ENCODE measurements at regions not wholly inside any gene's neighbourhood (a gene's known extent, or its start where the extent isn't known, plus 50 kb on each side); places are given as distances from the start of the nearest gene placed in this dataset.
"Not testable (repeated sequence)": the region's sequence is repeated elsewhere in the genome, so short reads cannot be mapped to it uniquely, and the experiment has no call there.

GRCh38 chr7:20543500-20543899 lies 72.0 kb upstream of the ABCB5 start:
- Histone ChIP-seq H3K79me2 (ENCODE audit: control insufficient read depth, insufficient read depth, low read length, poor library complexity) (no peaks in the 10 kb centered on the region), H3K79me1 (ENCODE audit: low read length) (no peaks in the 10 kb centered on the region), H2BK5ac (ENCODE audit: low read depth, low read length, poor library complexity) (no peak overlapping the region), H3K36me3 (ENCODE audit: control insufficient read depth in 1 of 2, insufficient read depth in 2 of 2, low read length in 2 of 2) (no peaks in the 10 kb centered on the region), H3K4me3 (ENCODE audit: low read depth, low read length) (no peak overlapping the region), H3K18ac (ENCODE audit: low read length) (no peak overlapping the region), H3K4me1 (ENCODE audit: control insufficient read depth in 1 of 2, insufficient read depth in 2 of 2, low read length in 2 of 2) (no peaks in the 10 kb centered on the region), H3K9ac (ENCODE audit: low read length) (no peak overlapping the region), H3K27me3 (ENCODE audit: insufficient read depth, low read length) (no peaks in the 10 kb centered on the region), H4K91ac (ENCODE audit: low read depth, low read length) (no peak overlapping the region), H2BK12ac (ENCODE audit: low read length) (no peak overlapping the region), H3K4ac (ENCODE audit: low read depth, low read length) (no peak overlapping the region), H3K4me2 (ENCODE audit: low read length) (no peak overlapping the region), H2AK5ac (ENCODE audit: low read length) (no peak overlapping the region), H4K12ac (ENCODE audit: low read depth, low read length) (no peak overlapping the region), H2BK120ac (ENCODE audit: insufficient read depth, low read length, poor library complexity) (no peak overlapping the region), H2AFZ (ENCODE audit: insufficient read depth, low read length, poor library complexity) (no peak overlapping the region), H3K27ac (ENCODE audit: low read depth, low read length) (no peak overlapping the region), H3K9me3 (ENCODE audit: insufficient read depth, low read depth, low read length) (no peaks in the 10 kb centered on the region), H3K23ac (ENCODE audit: low read length) (no peak overlapping the region), H3K14ac (ENCODE audit: low read length) (no peak overlapping the region), H4K8ac (ENCODE audit: low read depth, low read length) (no peak overlapping the region)
- whole genome bisulfite sequencing (ENCODE audit: extremely low coverage, insufficient coverage, insufficient read length) = no CpG with 5 or more reads among the region's 1 CpG
- no peak for DNase-seq

GRCh38 chr7:20545016-20545415 lies 70.5 kb upstream of the ABCB5 start:
- H3K4me3 ChIP-seq (ENCODE audit: low read depth, low read length) = no peak overlapping the region
- H3K36me3 ChIP-seq (ENCODE audit: control insufficient read depth in 1 of 2, insufficient read depth in 2 of 2, low read length in 2 of 2) = no peaks in the 10 kb centered on the region
- no peak overlapping the region for H2AK5ac ChIP-seq (ENCODE audit: low read length)
- no CpG with 5 or more reads among the region's 2 CpGs for WGBS (ENCODE audit: extremely low coverage, insufficient coverage, insufficient read length)
- no peak overlapping the region for H2BK12ac ChIP-seq (ENCODE audit: low read length)
- H2BK5ac ChIP-seq (ENCODE audit: low read depth, low read length, poor library complexity) = no peak overlapping the region
- H3K79me2 ChIP-seq (ENCODE audit: control insufficient read depth, insufficient read depth, low read length, poor library complexity) = no peaks in the 10 kb centered on the region
- H4K8ac ChIP-seq (ENCODE audit: low read depth, low read length) = no peak overlapping the region
- no peak for DNase-seq
- H3K9me3 ChIP-seq (ENCODE audit: insufficient read depth, low read depth, low read length) = no peaks in the 10 kb centered on the region
- no peaks in the 10 kb centered on the region for H3K4me1 ChIP-seq (ENCODE audit: control insufficient read depth in 1 of 2, insufficient read depth in 2 of 2, low read length in 2 of 2)
- H3K9ac ChIP-seq (ENCODE audit: low read length) = no peak overlapping the region
- no peak overlapping the region for H3K4ac ChIP-seq (ENCODE audit: low read depth, low read length)
- H2AFZ ChIP-seq (ENCODE audit: insufficient read depth, low read length, poor library complexity) = no peak overlapping the region
- no peaks in the 10 kb centered on the region for H3K79me1 ChIP-seq (ENCODE audit: low read length)
- no peak overlapping the region for H3K4me2 ChIP-seq (ENCODE audit: low read length)
- no peak overlapping the region for H2BK120ac ChIP-seq (ENCODE audit: insufficient read depth, low read length, poor library complexity)
- H3K27me3 ChIP-seq (ENCODE audit: insufficient read depth, low read length) = no peaks in the 10 kb centered on the region
- no peak overlapping the region for H4K12ac ChIP-seq (ENCODE audit: low read depth, low read length)
- no peak overlapping the region for H3K18ac ChIP-seq (ENCODE audit: low read length)
- no peak overlapping the region for H3K23ac ChIP-seq (ENCODE audit: low read length)
- no peak overlapping the region for H3K27ac ChIP-seq (ENCODE audit: low read depth, low read length)
- H3K14ac ChIP-seq (ENCODE audit: low read length) = no peak overlapping the region
- H4K91ac ChIP-seq (ENCODE audit: low read depth, low read length) = no peak overlapping the region

DNA sequence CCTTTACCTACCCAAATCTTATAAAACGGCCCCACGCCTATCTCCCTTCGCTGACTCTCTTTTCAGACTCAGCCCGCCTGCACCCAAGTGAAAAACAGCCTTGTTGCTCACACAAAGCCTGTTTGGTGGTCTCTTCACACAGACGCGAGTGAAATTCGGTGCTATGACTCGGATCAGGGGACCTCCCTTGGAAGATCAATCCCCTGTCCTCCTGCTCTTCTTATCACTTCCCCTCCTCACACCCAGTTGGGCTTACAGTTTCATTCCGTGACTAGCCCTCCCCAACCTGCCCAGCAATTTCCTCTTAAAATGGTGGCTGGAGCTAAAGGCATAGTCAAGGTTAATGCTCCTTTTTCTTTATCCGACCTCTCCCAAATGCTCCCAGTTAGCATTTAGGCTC lies 68.5 kb upstream of the ABCB5 start:
- H2AFZ ChIP-seq (ENCODE audit: insufficient read depth, low read length, poor library complexity); H3K23ac ChIP-seq (ENCODE audit: low read length); H2AK5ac ChIP-seq (ENCODE audit: low read length); H4K8ac ChIP-seq (ENCODE audit: low read depth, low read length); H3K4me1 ChIP-seq (ENCODE audit: control insufficient read depth in 1 of 2, insufficient read depth in 2 of 2, low read length in 2 of 2); H2BK5ac ChIP-seq (ENCODE audit: low read depth, low read length, poor library complexity); H3K4me3 ChIP-seq (ENCODE audit: low read depth, low read length); H2BK120ac ChIP-seq (ENCODE audit: insufficient read depth, low read length, poor library complexity); H3K14ac ChIP-seq (ENCODE audit: low read length); H3K9ac ChIP-seq (ENCODE audit: low read length); DNase-seq; H4K91ac ChIP-seq (ENCODE audit: low read depth, low read length); H3K4me2 ChIP-seq (ENCODE audit: low read length); H3K9me3 ChIP-seq (ENCODE audit: insufficient read depth, low read depth, low read length); H3K27me3 ChIP-seq (ENCODE audit: insufficient read depth, low read length); H3K27ac ChIP-seq (ENCODE audit: low read depth, low read length); H3K79me2 ChIP-seq (ENCODE audit: control insufficient read depth, insufficient read depth, low read length, poor library complexity); H2BK12ac ChIP-seq (ENCODE audit: low read length); H3K18ac ChIP-seq (ENCODE audit: low read length); H3K36me3 ChIP-seq (ENCODE audit: control insufficient read depth in 1 of 2, insufficient read depth in 2 of 2, low read length in 2 of 2); H3K4ac ChIP-seq (ENCODE audit: low read depth, low read length); H4K12ac ChIP-seq (ENCODE audit: low read depth, low read length); H3K79me1 ChIP-seq (ENCODE audit: low read length): not testable (repeated sequence)
- no CpG with 5 or more reads among the region's 10 CpGs for WGBS (ENCODE audit: extremely low coverage, insufficient coverage, insufficient read length)

- no CpG with 5 or more reads among the region's 3 CpGs for WGBS (ENCODE audit: extremely low coverage, insufficient coverage, insufficient read length)
- Histone ChIP-seq H2AFZ (ENCODE audit: insufficient read depth, low read length, poor library complexity) (no peak overlapping the region), H3K79me2 (ENCODE audit: control insufficient read depth, insufficient read depth, low read length, poor library complexity) (no peaks in the 10 kb centered on the region), H3K27ac (ENCODE audit: low read depth, low read length) (no peak overlapping the region), H3K23ac (ENCODE audit: low read length) (no peak overlapping the region), H4K8ac (ENCODE audit: low read depth, low read length) (no peak overlapping the region), H3K4ac (ENCODE audit: low read depth, low read length) (no peak overlapping the region), H2BK12ac (ENCODE audit: low read length) (no peak overlapping the region), H2BK120ac (ENCODE audit: insufficient read depth, low read length, poor library complexity) (no peak overlapping the region), H3K4me3 (ENCODE audit: low read depth, low read length) (no peak overlapping the region), H4K12ac (ENCODE audit: low read depth, low read length) (no peak overlapping the region), H3K9ac (ENCODE audit: low read length) (no peak overlapping the region), H2AK5ac (ENCODE audit: low read length) (no peak overlapping the region), H3K4me1 (ENCODE audit: control insufficient read depth in 1 of 2, insufficient read depth in 2 of 2, low read length in 2 of 2) (no peaks in the 10 kb centered on the region), H4K91ac (ENCODE audit: low read depth, low read length) (no peak overlapping the region), H3K4me2 (ENCODE audit: low read length) (no peak overlapping the region), H3K79me1 (ENCODE audit: low read length) (no peaks in the 10 kb centered on the region), H3K36me3 (ENCODE audit: control insufficient read depth in 1 of 2, insufficient read depth in 2 of 2, low read length in 2 of 2) (no peaks in the 10 kb centered on the region), H3K14ac (ENCODE audit: low read length) (no peak overlapping the region), H3K18ac (ENCODE audit: low read length) (no peak overlapping the region), H2BK5ac (ENCODE audit: low read depth, low read length, poor library complexity) (no peak overlapping the region), H3K9me3 (ENCODE audit: insufficient read depth, low read depth, low read length) (no peaks in the 10 kb centered on the region), H3K27me3 (ENCODE audit: insufficient read depth, low read length) (no peaks in the 10 kb centered on the region)
- peak; percentile 6 to 45 for DNase-seq
Observed at GRCh38 chr7:20554072-20554471, 61.4 kb upstream of the ABCB5 start.
